ENCODE measurements at regions not wholly inside any gene's neighbourhood (a gene's known extent, or its start where the extent isn't known, plus 50 kb on each side); places are given as distances from the start of the nearest gene placed in this dataset.

- BruUV-seq (replicated peaks): no TSS peak
- FAIRE-seq (no peak), DNase-seq (ENCODE audit: low read depth, low spot score) (peak; percentile 12)
- Histone ChIP-seq H3K9me3 (replicated peaks; ENCODE audit: control insufficient read depth, insufficient read depth, low read length) (no peaks in the 10 kb centered on the region), H4K20me1 (replicated peaks; ENCODE audit: control insufficient read depth, extremely low read depth, insufficient read depth, low read length) (no peaks in the 10 kb centered on the region), H3K27ac (ENCODE audit: insufficient read depth, low read depth, low read length) (no peak overlapping the region), H3K4me1 (ENCODE audit: control insufficient read depth, extremely low read depth, insufficient read depth, low read length) (no peaks in the 10 kb centered on the region), H3K36me3 (ENCODE audit: control insufficient read depth in 2 of 2, extremely low read depth in 1 of 2, insufficient read depth in 2 of 2, low read length in 2 of 2) (no peaks in the 10 kb centered on the region), H3K4me3 (replicated peaks in 1 of 3; ENCODE audit: insufficient read depth in 1 of 3, low read depth in 1 of 3, low read length in 3 of 3) (no peak overlapping the region), H3K9ac (replicated peaks; ENCODE audit: extremely low read depth, insufficient read depth, low read length) (no peak overlapping the region), H3K79me2 (ENCODE audit: control insufficient read depth, insufficient read depth, low read length) (no peaks in the 10 kb centered on the region), H2AFZ (ENCODE audit: low read depth, low read length) (no peak overlapping the region), H3K27me3 (ENCODE audit: control insufficient read depth in 2 of 2, insufficient read depth in 2 of 2, low read length in 2 of 2) (no peaks in the 10 kb centered on the region), H3K4me2 (ENCODE audit: insufficient read depth, low read length) (no peak overlapping the region), H3K9me1 (replicated peaks; ENCODE audit: control insufficient read depth, extremely low read depth, insufficient read depth, low read length) (no peaks in the 10 kb centered on the region)
- intact Hi-C loops (cut with micrococcal nuclease) (no loop called here), dilution Hi-C loops (cut with MboI; ENCODE audit: extremely low pct_ligation_motif_present, low sequenced_read_pairs) (no loop called here)
- CTCF ChIA-PET: no interaction called here
- TF ChIP-seq GATA2 (IDR thresholded peaks at IDR 0.05; ENCODE audit: insufficient read depth, insufficient read length, low read depth, low read length) (no peak), MAX (IDR thresholded peaks at IDR 0.05; ENCODE audit: insufficient read depth, insufficient read length) (no peak), CTCF (IDR thresholded peaks at IDR 0.05; ENCODE audit: extremely low read depth in 1 of 2, insufficient read depth in 1 of 2, low read depth in 1 of 2, low read length in 2 of 2) (no peak), POLR2A (IDR thresholded peaks at IDR 0.05; ENCODE audit: low read depth, low read length) (no peak), JUN (IDR thresholded peaks at IDR 0.05; ENCODE audit: borderline replicate concordance, insufficient read depth, insufficient read length, low read depth) (no peak), POLR2AphosphoS5 (IDR thresholded peaks at IDR 0.05; ENCODE audit: insufficient read depth, low read depth, low read length) (no peak), EZH2 (IDR thresholded peaks at IDR 0.05; ENCODE audit: borderline replicate concordance, low read depth, low read length, severe bottlenecking) (no peak), FOS (IDR thresholded peaks at IDR 0.05; ENCODE audit: borderline replicate concordance, insufficient read depth, low read length) (no peak), MYC (IDR thresholded peaks at IDR 0.05; ENCODE audit: low read depth, low read length) (no peak)
- POLR2A ChIA-PET: no interaction called here
Measured at GRCh38 chr5:164345173-164345849, 839.9 kb downstream of the MAT2B start.

All from endothelial cell of umbilical vein (primary cell).